SK-N-SH (cell line): ENCODE measurements at regions not wholly inside any gene's neighbourhood (a gene's known extent, or its start where the extent isn't known, plus 50 kb on each side); places are given as distances from the start of the nearest gene placed in this dataset.

ENCODE experiments used
- CTCF ChIA-PET: fragments of 300-600, 350-600 bp; formaldehyde crosslinking; extraction: SDS; loops from one replicate; lab custom pipeline; 2021; lab: Yijun Ruan, JAX
- POLR2A ChIA-PET: fragments of 350-600 bp; sonication (Branson Sonifier 250); formaldehyde crosslinking; extraction: SDS; loops from one replicate; lab custom pipeline; 2020; ENCODE audit warnings: antibody characterized with exemption, inconsistent platforms; lab: Yijun Ruan, JAX
- DNase-seq: peaks from one replicate; pipeline ENCODE4 v3.0.0; 2012
- H2AFZ ChIP-seq: fragments of 200-600 bp; sonication (generic); 2 replicates; pipeline ENCODE4 v1.8.1; 2016; ENCODE audit warnings: antibody characterized with exemption, mild to moderate bottlenecking, low read depth
- H3F3A ChIP-seq: fragments of 200-600 bp; sonication (generic); replicated peaks from 2 replicates; pipeline ENCODE3; 2016; ENCODE audit warnings: antibody characterized with exemption, mild to moderate bottlenecking; ENCODE audit not compliant: insufficient read depth
- H3K27ac ChIP-seq, 2 experiments: fragments of 200-500 bp in 1 of 2; fragments of 200-600 bp in 1 of 2; sonication (Bioruptor generic) in 1 of 2; sonication (generic), shearing (Covaris generic) in 1 of 2; 2 replicates each; pipeline versions ENCODE4 v1.5.1 to v1.6.1; 2014 to 2016; ENCODE audit warnings: low read depth in 2 of 2, inconsistent platforms in 1 of 2, low read length in 1 of 2, mild to moderate bottlenecking in 1 of 2, mixed read lengths in 1 of 2
- H3K27me3 ChIP-seq: fragments of 200-600 bp; sonication (generic), shearing (Covaris generic); 2 replicates; pipeline ENCODE4 v1.6.1; 2016; ENCODE audit warnings: mixed run types; ENCODE audit not compliant: insufficient read depth
- H3K36me3 ChIP-seq, 2 experiments: fragments of 200-500 bp in 1 of 2; fragments of 200-600 bp in 1 of 2; sonication (Bioruptor generic) in 1 of 2; sonication (generic) in 1 of 2; replicated peaks in 1 of 2; 2 replicates each; pipeline versions ENCODE3 to v1.5.1; 2014 to 2016; ENCODE audit warnings: low read length in 1 of 2, mild to moderate bottlenecking in 1 of 2; ENCODE audit not compliant: insufficient read depth in 2 of 2, control insufficient read depth in 1 of 2
- H3K4me1 ChIP-seq, 2 experiments: fragments of 200-500 bp in 1 of 2; fragments of 200-600 bp in 1 of 2; sonication (Bioruptor generic) in 1 of 2; sonication (generic), shearing (Covaris generic) in 1 of 2; 2 replicates each; pipeline versions ENCODE4 v1.5.1 to v1.6.1; 2014 to 2016; ENCODE audit warnings: low read depth in 1 of 2, low read length in 1 of 2, mixed run types in 1 of 2; ENCODE audit not compliant: insufficient read depth in 2 of 2, control insufficient read depth in 1 of 2
- H3K4me2 ChIP-seq: fragments of 200-600 bp; sonication (generic), shearing (Covaris generic); 2 replicates; pipeline ENCODE4 v1.6.1; 2017; ENCODE audit warnings: mixed run types
- H3K4me3 ChIP-seq, 2 experiments: fragments of 200-500 bp in 1 of 2; fragments of 200-600 bp in 1 of 2; sonication (Bioruptor generic) in 1 of 2; sonication (generic), shearing (Covaris generic) in 1 of 2; 2 replicates each; pipeline versions ENCODE4 v1.5.1 to v1.8.1; 2014 to 2016; ENCODE audit warnings: low read depth in 2 of 2, inconsistent platforms in 1 of 2, low read length in 1 of 2, mild to moderate bottlenecking in 1 of 2, mixed read lengths in 1 of 2, moderate library complexity in 1 of 2
- H3K79me2 ChIP-seq: fragments of 200-600 bp; sonication (generic); 2 replicates; pipeline ENCODE4 v1.8.1; 2017; ENCODE audit warnings: mild to moderate bottlenecking; ENCODE audit not compliant: insufficient read depth
- H3K9ac ChIP-seq: fragments of 200-600 bp; sonication (generic); 2 replicates; pipeline ENCODE4 v1.6.1; 2017; ENCODE audit warnings: mixed run types
- H3K9me2 ChIP-seq: fragments of 200-600 bp; sonication (generic); 2 replicates; pipeline ENCODE4 v1.6.1; 2017; ENCODE audit warnings: mixed run types
- H3K9me3 ChIP-seq: fragments of 200-600 bp; sonication (generic); 2 replicates; pipeline ENCODE4 v1.6.1; 2017; ENCODE audit warnings: mixed run types, mild to moderate bottlenecking, moderate library complexity
- H4K20me1 ChIP-seq: fragments of 200-600 bp; sonication (generic); 2 replicates; pipeline ENCODE4 v1.6.1; 2017; ENCODE audit warnings: mild to moderate bottlenecking, mixed run types; ENCODE audit not compliant: insufficient read depth
- CTCF ChIP-seq: fragments of 200-600 bp; sonication (generic); IDR thresholded peaks from 2 replicates; pipeline ENCODE4 v1.6.1; 2017; ENCODE audit warnings: antibody characterized with exemption, mild to moderate bottlenecking, moderate library complexity
- FOSL2 ChIP-seq: IDR thresholded peaks from 2 replicates; pipeline ENCODE4 v1.4.0; 2012; ENCODE audit warnings: low read depth, mild to moderate bottlenecking, moderate library complexity, borderline replicate concordance
- FOXM1 ChIP-seq: IDR thresholded peaks from 2 replicates; pipeline ENCODE4 v1.4.0; 2012; ENCODE audit warnings: low read depth, mild to moderate bottlenecking
- MXI1 ChIP-seq: IDR thresholded peaks from 2 replicates; pipeline ENCODE4 v1.6.1; 2012; ENCODE audit warnings: mild to moderate bottlenecking, low read depth, low read length, improper control_type of control experiment
- NFIC ChIP-seq: IDR thresholded peaks from 2 replicates; pipeline ENCODE4 v1.4.0; 2012; ENCODE audit warnings: borderline replicate concordance
- NRF1 ChIP-seq: IDR thresholded peaks from 2 replicates; pipeline ENCODE4 v1.6.1; 2012; ENCODE audit warnings: low read depth, mild to moderate bottlenecking, low read length
- PBX3 ChIP-seq: IDR thresholded peaks from 2 replicates; pipeline ENCODE4; 2012
- RCOR1 ChIP-seq: fragments of 150-350 bp; IDR thresholded peaks from 2 replicates; pipeline ENCODE4 v1.6.1; 2017; ENCODE audit warnings: antibody characterized with exemption, low read length
- RFX5 ChIP-seq: IDR thresholded peaks from 2 replicates; pipeline ENCODE4 v1.6.1; 2012; ENCODE audit warnings: mild to moderate bottlenecking, improper control_type of control experiment, low read length
- SIN3A ChIP-seq: IDR thresholded peaks from 2 replicates; pipeline ENCODE4 v1.6.1; 2012; ENCODE audit warnings: low read depth, mild to moderate bottlenecking, low read length, moderate library complexity, borderline replicate concordance
- TCF12 ChIP-seq: IDR thresholded peaks from 2 replicates; pipeline ENCODE4 v1.4.0; 2012
- YY1 ChIP-seq: IDR thresholded peaks from 2 replicates; pipeline ENCODE4 v1.4.0; 2012; ENCODE audit warnings: low read depth, mild to moderate bottlenecking
- ZBTB33 ChIP-seq: IDR thresholded peaks from 2 replicates; pipeline ENCODE4 v1.4.0; 2012; ENCODE audit warnings: low read depth, borderline replicate concordance
- WGBS: methylation state at CpG from one replicate; pipeline ENCODE4 v1.1.6; 2017; ENCODE audit warnings: low lambda C conversion rate; 5-methylcytosine and 5-hydroxymethylcytosine counted together

- Histone ChIP-seq H3K36me3 (no peaks in the 10 kb centered on the region), H3K4me3 (no peak overlapping the region), H3K9me3 (no peaks in the 10 kb centered on the region), H3K27ac (no peak overlapping the region), H3K9ac (no peak overlapping the region), H4K20me1 (no peaks in the 10 kb centered on the region), H3K4me1 (no peaks in the 10 kb centered on the region; a peak in 1 of 4 replicates), H3K9me2 (no peaks in the 10 kb centered on the region), H2AFZ (no peak overlapping the region), H3K27me3 (no peaks in the 10 kb centered on the region), H3K4me2 (no peak overlapping the region), H3F3A (no peaks in the 10 kb centered on the region), H3K79me2 (no peaks in the 10 kb centered on the region)
- DNase-seq: no peak
- no peak for TF ChIP-seq SIN3A
- no peak for TF ChIP-seq MXI1
- TF ChIP-seq PBX3: no peak
- no peak for TF ChIP-seq YY1
- no peak for TF ChIP-seq NRF1
- TF ChIP-seq TCF12: no peak
- TF ChIP-seq RCOR1: no peak
- no peak for TF ChIP-seq ZBTB33
- TF ChIP-seq RFX5: no peak
- CTCF ChIA-PET: interaction anchor here (0.9 to 1.2 kb wide), 2 partner anchors 10 to 30 kb away, joined by 3 to 5 read pairs; no protein-coding TSS in a partner anchor
- POLR2A ChIA-PET: no interaction called here
- 22% methylated on average over 4 of the region's 4 CpGs for WGBS
Measured at GRCh38 chr18:67074309-67074708, 442.2 kb downstream of the DSEL start.

- Histone ChIP-seq H3K9ac (no peak overlapping the region), H3K4me1 (no peaks in the 10 kb centered on the region; a peak in 1 of 4 replicates), H3K9me3 (no peaks in the 10 kb centered on the region), H3K27ac (no peak overlapping the region), H2AFZ (no peak overlapping the region), H3K4me3 (no peak overlapping the region), H3F3A (no peaks in the 10 kb centered on the region), H3K4me2 (no peak overlapping the region), H3K36me3 (no peaks in the 10 kb centered on the region), H3K79me2 (no peaks in the 10 kb centered on the region), H3K9me2 (no peaks in the 10 kb centered on the region), H4K20me1 (no peaks in the 10 kb centered on the region), H3K27me3 (no peaks in the 10 kb centered on the region)
- DNase-seq: no peak
- no peak for TF ChIP-seq PBX3
- TF ChIP-seq FOXM1: no peak
- no peak for TF ChIP-seq FOSL2
- no peak for TF ChIP-seq NFIC
- no peak for TF ChIP-seq CTCF
- no peak for TF ChIP-seq MXI1
- ChIA-PET CTCF (no interaction called here), POLR2A (no interaction called here)
- WGBS: 17% methylated on average over 2 of the region's 2 CpGs
Measured at GRCh38 chr18:67072791-67073190, 443.7 kb downstream of the DSEL start.
